ENCODE measurements at regions not wholly inside any gene's neighbourhood (a gene's known extent, or its start where the extent isn't known, plus 50 kb on each side); places are given as distances from the start of the nearest gene placed in this dataset.
"Not testable (repeated sequence)": the region's sequence is repeated elsewhere in the genome, so short reads cannot be mapped to it uniquely, and the experiment has no call there.

DNA sequence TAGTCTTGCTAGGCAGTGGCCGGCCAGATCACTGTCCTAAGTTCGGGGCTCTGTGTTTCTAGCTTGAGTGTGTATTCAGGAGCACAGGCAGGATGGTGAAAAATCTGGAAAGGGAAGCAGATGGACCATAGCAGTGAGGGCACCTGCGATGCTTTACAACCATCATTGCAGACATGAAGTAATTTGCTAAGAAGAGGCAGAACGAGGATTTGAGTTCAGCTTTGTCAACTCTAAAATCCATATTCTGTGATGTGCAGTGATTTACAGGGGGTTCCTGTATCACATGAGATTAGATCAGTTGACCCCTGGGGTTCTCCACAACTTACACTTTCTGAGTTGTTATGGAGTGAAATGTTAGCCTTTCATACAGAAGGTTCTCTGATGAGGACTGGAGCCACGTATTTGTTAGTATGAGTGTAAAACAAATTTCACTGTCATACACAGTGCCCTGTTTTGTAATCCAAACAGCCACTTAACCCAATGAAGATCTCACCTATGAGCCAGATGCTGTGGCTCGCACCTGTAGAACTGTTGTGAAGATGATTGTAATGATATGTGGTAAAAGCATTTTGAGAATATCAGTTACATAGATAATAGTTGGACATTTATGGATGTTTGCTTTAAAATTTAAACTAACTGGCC is 173.0 kb upstream of the VKORC1L1 start:
- TF ChIP-seq, protein P1, sequence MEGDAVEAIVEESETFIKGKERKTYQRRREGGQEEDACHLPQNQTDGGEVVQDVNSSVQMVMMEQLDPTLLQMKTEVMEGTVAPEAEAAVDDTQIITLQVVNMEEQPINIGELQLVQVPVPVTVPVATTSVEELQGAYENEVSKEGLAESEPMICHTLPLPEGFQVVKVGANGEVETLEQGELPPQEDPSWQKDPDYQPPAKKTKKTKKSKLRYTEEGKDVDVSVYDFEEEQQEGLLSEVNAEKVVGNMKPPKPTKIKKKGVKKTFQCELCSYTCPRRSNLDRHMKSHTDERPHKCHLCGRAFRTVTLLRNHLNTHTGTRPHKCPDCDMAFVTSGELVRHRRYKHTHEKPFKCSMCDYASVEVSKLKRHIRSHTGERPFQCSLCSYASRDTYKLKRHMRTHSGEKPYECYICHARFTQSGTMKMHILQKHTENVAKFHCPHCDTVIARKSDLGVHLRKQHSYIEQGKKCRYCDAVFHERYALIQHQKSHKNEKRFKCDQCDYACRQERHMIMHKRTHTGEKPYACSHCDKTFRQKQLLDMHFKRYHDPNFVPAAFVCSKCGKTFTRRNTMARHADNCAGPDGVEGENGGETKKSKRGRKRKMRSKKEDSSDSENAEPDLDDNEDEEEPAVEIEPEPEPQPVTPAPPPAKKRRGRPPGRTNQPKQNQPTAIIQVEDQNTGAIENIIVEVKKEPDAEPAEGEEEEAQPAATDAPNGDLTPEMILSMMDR (IDR thresholded peaks at IDR 0.05) = not testable (repeated sequence)
- TF ChIP-seq POLR2A (IDR thresholded peaks at IDR 0.05) = not testable (repeated sequence)

All from thyroid gland (tissue), 4 donors.